Peyer's patch (tissue), 4 donors: ENCODE measurements at regions not wholly inside any gene's neighbourhood (a gene's known extent, or its start where the extent isn't known, plus 50 kb on each side); places are given as distances from the start of the nearest gene placed in this dataset.
"Not testable (repeated sequence)": the region's sequence is repeated elsewhere in the genome, so short reads cannot be mapped to it uniquely, and the experiment has no call there.

ENCODE experiments used
- DNase-seq, 3 donors: peaks; one replicate each; pipeline ENCODE4 v3.0.0-alpha.2; 2017 to 2019
- H3K27ac ChIP-seq, 4 donors: fragments of 200-600 bp; sonication (generic); one replicate each; pipeline ENCODE4 v1.5.1; 2016 to 2019
- H3K27me3 ChIP-seq, 2 donors: fragments of 200-600 bp; sonication (generic); one replicate each; pipeline ENCODE4 v1.5.1; 2019
- H3K36me3 ChIP-seq, 3 donors: fragments of 200-600 bp; sonication (generic); one replicate each; pipeline ENCODE4 v1.5.1; 2016 to 2019
- H3K4me1 ChIP-seq, 4 donors: fragments of 200-600 bp; sonication (generic); one replicate each; pipeline ENCODE4 v1.5.1; 2016 to 2019
- H3K4me3 ChIP-seq, 4 donors: fragments of 200-600 bp; sonication (generic); 1 replicate in 3 of 4; 2 replicates in 1 of 4; pipeline ENCODE4 v1.5.1; 2016 to 2019; ENCODE audit warnings: mild to moderate bottlenecking in 1 of 4
- H3K9me3 ChIP-seq, 4 donors: fragments of 200-600 bp; sonication (generic); one replicate each; pipeline ENCODE4 v1.5.1; 2016 to 2019; ENCODE audit warnings: mild to moderate bottlenecking in 1 of 4
- POLR2A ChIP-seq, 2 donors: fragments of 450-650 bp; IDR thresholded peaks; one replicate each; pipeline ENCODE4 v1.5.1; 2017; ENCODE audit warnings: antibody characterized with exemption in 2 of 2, mild to moderate bottlenecking in 2 of 2, moderate library complexity in 2 of 2
- TF ChIP-seq, protein P1 (sequence below), 6 experiments: fragments of 450-650 bp in 4 of 6; fragments of 200-600 bp in 2 of 6; sonication (generic) in 1 of 6; IDR thresholded peaks; one replicate each; pipeline ENCODE4 v1.5.1; 2017 to 2019; ENCODE audit warnings: antibody characterized with exemption in 6 of 6, mild to moderate bottlenecking in 3 of 6, moderate library complexity in 1 of 6

DNA sequence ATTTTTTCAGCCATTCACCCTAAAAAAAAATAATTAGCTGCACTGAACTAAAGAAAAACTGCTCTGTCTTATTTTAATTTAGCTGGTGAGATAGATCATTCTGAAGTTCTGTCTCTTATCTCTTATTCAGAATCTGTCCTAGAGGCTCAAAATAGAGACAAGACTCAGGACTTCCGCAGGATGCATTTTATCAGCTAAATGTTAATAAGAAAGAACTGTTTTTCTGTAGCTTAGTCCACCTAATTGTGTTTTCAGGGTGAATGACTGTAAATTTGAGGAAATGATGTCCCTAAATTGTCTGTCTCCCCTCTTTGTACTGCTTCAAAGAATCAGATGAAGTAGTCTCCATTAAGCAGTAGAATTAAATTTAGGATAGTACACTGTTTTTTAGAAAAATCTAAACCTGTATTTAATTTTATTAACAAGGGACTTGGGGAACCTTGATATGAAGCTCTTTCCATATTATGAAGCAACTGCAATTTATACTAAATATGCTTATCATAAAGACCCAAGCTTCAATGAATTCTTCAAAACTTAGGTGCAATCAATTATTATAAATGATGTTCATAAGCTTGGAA is 671.9 kb downstream of the RWDD3 start:
- Histone ChIP-seq H3K4me1 (no peaks in the 10 kb centered on the region), H3K9me3 (no peaks in the 10 kb centered on the region), H3K4me3 (no peak overlapping the region), H3K27me3 (no peaks in the 10 kb centered on the region), H3K36me3 (no peaks in the 10 kb centered on the region), H3K27ac (no peak overlapping the region)
- DNase-seq, result no peak
- TF ChIP-seq POLR2A (IDR thresholded peaks at IDR 0.05), result no peak
- TF ChIP-seq, protein P1, sequence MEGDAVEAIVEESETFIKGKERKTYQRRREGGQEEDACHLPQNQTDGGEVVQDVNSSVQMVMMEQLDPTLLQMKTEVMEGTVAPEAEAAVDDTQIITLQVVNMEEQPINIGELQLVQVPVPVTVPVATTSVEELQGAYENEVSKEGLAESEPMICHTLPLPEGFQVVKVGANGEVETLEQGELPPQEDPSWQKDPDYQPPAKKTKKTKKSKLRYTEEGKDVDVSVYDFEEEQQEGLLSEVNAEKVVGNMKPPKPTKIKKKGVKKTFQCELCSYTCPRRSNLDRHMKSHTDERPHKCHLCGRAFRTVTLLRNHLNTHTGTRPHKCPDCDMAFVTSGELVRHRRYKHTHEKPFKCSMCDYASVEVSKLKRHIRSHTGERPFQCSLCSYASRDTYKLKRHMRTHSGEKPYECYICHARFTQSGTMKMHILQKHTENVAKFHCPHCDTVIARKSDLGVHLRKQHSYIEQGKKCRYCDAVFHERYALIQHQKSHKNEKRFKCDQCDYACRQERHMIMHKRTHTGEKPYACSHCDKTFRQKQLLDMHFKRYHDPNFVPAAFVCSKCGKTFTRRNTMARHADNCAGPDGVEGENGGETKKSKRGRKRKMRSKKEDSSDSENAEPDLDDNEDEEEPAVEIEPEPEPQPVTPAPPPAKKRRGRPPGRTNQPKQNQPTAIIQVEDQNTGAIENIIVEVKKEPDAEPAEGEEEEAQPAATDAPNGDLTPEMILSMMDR (IDR thresholded peaks at IDR 0.05), result no peak

DNA sequence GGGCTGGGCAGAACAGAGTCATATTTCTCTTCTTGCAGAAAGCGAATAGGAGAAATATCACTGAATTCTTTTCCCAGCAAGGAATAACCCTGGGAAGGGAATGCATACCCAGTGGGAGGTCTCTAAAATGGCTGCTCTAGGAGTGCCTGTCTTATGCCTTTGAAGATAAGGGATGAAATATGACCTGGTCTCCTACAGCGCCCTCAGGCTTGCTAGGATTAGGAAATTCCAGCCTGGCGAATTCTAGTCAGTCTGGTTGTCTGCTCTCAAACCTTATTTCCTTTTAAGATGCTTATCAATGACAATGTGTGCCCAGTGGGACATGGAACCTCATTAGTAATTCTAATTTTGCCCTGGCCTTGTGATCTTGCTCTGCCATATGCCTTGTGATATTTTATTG is 677.7 kb downstream of the RWDD3 start:
- H3K4me1 ChIP-seq, H3K27me3 ChIP-seq, DNase-seq, H3K9me3 ChIP-seq, H3K36me3 ChIP-seq, H3K27ac ChIP-seq, H3K4me3 ChIP-seq: not testable (repeated sequence)

DNA sequence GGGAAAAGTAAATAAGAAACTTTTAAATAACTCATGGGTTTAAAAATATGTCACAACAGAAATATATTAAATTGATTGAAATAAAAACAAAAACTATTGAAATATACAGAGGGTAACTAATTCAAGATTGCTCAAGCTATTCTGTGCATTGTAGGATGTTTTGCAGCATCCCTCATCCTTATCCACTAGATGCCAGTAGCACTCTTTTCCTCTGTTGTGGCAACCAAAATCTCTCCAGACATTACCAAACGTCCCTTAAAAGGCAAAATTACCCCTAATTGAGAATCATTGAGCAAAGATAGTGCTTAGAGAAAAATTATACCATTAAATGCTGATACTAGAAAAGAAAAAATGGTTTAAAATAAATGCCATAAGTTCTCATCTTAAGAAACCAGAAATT is 682.6 kb downstream of the RWDD3 start:
- Histone ChIP-seq H3K4me3 (no peak overlapping the region), H3K9me3 (no peaks in the 10 kb centered on the region), H3K36me3 (no peaks in the 10 kb centered on the region), H3K27me3 (no peaks in the 10 kb centered on the region), H3K4me1 (no peaks in the 10 kb centered on the region), H3K27ac (no peak overlapping the region)
- DNase-seq, result no peak
- no peak for TF ChIP-seq POLR2A (IDR thresholded peaks at IDR 0.05)
- TF ChIP-seq, protein P1 (IDR thresholded peaks at IDR 0.05), result no peak

DNA sequence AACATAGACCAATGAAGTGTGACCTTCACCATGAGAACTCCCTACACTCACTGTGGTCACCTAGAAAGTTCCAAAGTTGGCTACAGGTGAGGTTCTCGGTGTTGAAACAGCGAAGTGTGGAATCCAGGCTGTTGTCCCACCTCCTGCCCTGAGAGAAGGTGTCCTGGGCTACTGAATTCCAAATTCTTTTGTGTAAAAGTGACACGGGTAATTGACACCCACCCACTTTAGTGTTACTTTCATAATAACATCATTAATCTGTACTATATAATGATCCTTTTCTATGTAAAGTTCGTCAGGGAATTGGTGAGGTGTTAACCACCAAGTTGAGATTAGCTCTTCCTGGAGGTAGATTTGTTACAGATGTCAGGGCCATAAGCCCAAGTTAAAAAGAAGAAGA is 690.7 kb downstream of the RWDD3 start:
- no peak overlapping the region for H3K4me3 ChIP-seq
- no peaks in the 10 kb centered on the region for H3K9me3 ChIP-seq
- H3K36me3 ChIP-seq, result no peaks in the 10 kb centered on the region
- H3K27ac ChIP-seq, result no peak overlapping the region
- H3K4me1 ChIP-seq, result no peaks in the 10 kb centered on the region
- no peak for DNase-seq
- TF ChIP-seq POLR2A (IDR thresholded peaks at IDR 0.05), result no peak
- TF ChIP-seq, protein P1 (IDR thresholded peaks at IDR 0.05), result no peak
- no peaks in the 10 kb centered on the region for H3K27me3 ChIP-seq

DNA sequence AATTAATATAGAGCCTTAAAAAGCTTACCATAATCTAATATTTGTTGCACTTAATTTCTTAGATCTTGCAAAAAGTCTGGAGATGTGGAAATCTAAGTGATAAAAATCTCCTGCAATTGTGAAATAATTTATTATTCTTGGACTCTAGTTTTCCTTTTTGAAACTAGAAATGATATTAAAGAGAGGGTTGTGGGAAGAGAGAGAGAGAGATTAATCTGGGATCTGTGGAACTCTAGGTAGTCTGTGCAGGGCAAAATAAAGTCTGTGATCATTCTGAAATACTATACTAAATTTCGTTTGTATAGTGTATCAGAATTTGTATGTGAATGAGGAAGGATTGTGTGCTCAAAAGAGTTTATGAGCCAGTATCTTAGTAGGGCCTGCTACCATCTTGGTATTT is 692.3 kb downstream of the RWDD3 start:
- H3K27ac ChIP-seq, result no peak overlapping the region
- H3K9me3 ChIP-seq, result no peaks in the 10 kb centered on the region
- H3K4me3 ChIP-seq, result no peak overlapping the region
- no peaks in the 10 kb centered on the region for H3K36me3 ChIP-seq
- no peaks in the 10 kb centered on the region for H3K4me1 ChIP-seq
- TF ChIP-seq, protein P1 (IDR thresholded peaks at IDR 0.05), result no peak
- TF ChIP-seq POLR2A (IDR thresholded peaks at IDR 0.05), result no peak
- DNase-seq, result no peak
- H3K27me3 ChIP-seq, result no peaks in the 10 kb centered on the region

DNA sequence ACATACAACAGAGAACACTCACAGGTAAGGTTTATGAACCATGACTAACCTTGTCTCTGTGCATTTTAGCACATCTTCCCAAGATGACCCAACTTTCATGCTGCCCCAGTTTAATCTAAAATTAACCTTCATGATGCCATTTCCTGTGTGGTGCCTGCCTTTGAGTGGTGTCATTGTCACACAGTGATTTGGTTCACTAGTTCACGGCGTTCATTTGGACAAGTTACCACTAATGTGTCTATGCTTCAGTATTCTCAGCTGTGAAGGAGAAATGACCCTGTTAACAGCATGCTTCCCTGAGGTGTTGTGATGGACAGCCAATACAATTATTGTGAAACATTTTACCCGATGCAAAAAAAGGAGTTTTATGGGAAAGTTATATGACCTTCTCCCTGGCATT is 693.1 kb downstream of the RWDD3 start:
- Histone ChIP-seq H3K36me3 (no peaks in the 10 kb centered on the region), H3K9me3 (no peaks in the 10 kb centered on the region), H3K27ac (no peak overlapping the region), H3K4me1 (no peaks in the 10 kb centered on the region), H3K27me3 (no peaks in the 10 kb centered on the region), H3K4me3 (no peak overlapping the region)
- TF ChIP-seq, protein P1 (IDR thresholded peaks at IDR 0.05), result no peak
- TF ChIP-seq POLR2A (IDR thresholded peaks at IDR 0.05), result no peak
- DNase-seq, result no peak
